Colon (tissue), 2 donors: ENCODE measurements at regions not wholly inside any gene's neighbourhood (a gene's known extent, or its start where the extent isn't known, plus 50 kb on each side); places are given as distances from the start of the nearest gene placed in this dataset.
A peak's percentile ranks its signal among the peaks of the same experiment; 100 is the strongest.
"Not testable (repeated sequence)": the region's sequence is repeated elsewhere in the genome, so short reads cannot be mapped to it uniquely, and the experiment has no call there.

Source experiments
- FAIRE-seq: peaks from 2 replicates; lab custom pipeline; 2012; peaks lifted over from hg19 to GRCh38; lab: Jason Lieb, UNC
- donor health status: control.
- donor health status: control.

DNA sequence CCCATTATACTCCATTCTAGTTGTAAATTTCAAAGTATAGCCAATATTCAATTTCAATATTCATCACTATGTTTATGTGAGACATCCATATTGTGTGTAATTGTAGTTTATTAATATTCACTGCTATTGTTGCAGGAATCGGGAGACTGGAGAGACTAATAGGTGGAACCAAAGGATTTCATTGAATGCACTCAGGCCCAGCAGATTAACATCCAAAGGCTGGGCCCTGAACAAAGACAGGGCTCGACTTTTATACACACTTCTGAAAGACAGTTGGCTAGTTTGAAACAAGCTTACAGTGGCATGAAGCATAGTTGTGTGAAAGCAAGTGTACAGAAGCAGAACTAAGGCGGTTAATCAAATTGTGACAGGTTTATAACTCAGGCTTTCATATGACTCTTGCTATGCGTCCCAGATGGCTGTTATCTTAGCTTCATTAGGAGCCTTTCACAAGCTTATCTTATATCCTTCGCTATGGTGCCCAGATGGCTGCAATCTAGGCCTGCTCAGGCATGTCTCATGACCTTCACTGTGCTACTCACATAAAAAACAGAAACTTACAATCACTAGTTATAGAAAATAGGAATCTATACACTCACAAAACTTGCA, 1038.8 kb upstream of the EPHA6 start:
- no peak for FAIRE-seq

DNA sequence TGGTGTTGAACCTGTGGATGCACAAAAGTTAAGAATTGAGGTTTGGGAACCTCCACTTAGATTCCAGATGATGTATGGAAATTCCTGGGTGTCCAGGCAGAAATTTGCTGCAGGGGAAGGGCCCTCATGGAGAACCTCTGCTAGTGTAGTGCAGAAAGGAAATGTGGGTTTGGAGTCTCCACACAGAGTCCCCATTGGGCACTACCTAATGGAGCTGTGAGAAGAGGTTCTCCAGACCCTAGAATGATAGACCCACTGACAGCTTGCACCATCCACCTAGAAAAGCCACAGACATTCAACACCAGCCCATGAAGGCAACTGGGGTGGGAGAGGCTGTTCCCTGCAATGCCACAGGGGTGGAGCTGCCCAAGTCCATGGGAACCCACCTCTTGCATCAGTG, 1032.8 kb upstream of the EPHA6 start:
- FAIRE-seq, result no peak

GRCh38 chr3:95789111-95789510, 1025.3 kb upstream of the EPHA6 start:
- no peak for FAIRE-seq

GRCh38 chr3:95797081-95797480, 1017.3 kb upstream of the EPHA6 start:
- FAIRE-seq, result no peak

DNA sequence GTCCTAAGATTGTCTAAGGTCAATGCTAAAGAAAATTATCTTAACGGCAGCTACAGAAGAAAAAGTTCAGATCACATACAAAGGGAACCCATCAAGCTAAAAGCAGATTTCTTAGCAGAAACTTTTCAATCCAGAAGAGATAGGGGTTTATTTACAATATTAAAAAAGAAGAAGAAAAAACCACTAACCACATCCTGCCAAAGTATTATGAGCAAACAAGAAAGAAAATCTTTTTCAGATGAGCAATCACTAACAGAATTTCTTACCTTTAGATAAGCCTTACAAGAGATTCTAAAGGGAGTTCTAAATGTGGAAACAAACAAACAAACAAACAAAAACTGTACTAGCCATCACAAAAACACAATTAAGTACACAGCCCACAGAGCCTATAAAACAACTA, 1015.8 kb upstream of the EPHA6 start:
- no peak for FAIRE-seq

GRCh38 chr3:95810462-95810861, 1003.9 kb upstream of the EPHA6 start:
- FAIRE-seq, result no peak

GRCh38 chr3:95813244-95813643, 1001.1 kb upstream of the EPHA6 start:
- no peak for FAIRE-seq

GRCh38 chr3:95815828-95816227, 998.6 kb upstream of the EPHA6 start:
- FAIRE-seq, result no peak

GRCh38 chr3:95826419-95826818, 988.0 kb upstream of the EPHA6 start:
- no peak for FAIRE-seq

DNA sequence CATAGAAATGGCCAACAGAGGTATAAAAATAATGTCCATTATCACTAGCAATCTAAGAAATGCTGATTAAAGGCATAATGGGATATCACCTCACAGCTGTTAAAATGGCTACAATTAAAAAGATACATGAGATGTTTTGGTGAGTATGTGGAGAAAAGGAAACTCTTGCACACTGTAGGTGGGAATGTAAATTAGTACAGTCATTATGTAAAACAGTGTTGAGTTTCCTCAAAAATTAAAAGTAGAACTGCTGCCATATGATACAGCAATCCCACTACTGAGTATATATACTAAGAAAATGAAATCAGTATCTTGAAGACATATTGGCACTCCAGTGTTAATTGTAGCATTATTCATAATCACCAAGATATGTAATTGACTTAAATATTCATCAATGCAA, 982.2 kb upstream of the EPHA6 start:
- FAIRE-seq, result no peak

- not testable (repeated sequence) for FAIRE-seq
Observed at GRCh38 chr3:95860628-95861027, 953.8 kb upstream of the EPHA6 start.

DNA sequence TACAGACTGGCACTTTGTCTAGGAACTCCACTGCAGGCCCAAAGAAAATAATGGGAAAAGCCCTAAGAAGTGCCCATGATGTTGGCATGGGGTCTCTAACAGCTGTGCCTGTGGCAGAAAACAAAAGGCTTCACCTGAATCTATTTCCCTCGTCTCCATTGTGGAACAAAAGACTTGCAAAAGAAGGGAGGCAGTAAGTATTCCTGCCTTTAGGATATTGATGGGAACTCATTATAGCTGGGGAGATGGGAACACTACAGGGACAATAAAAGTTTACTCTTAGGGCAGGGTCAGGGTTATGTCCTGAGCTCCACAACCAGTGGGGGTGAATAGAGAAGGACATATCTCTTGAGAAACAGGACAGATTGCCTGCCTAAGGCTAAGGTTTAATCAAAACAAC, 930.6 kb upstream of the EPHA6 start:
- FAIRE-seq, result no peak

- FAIRE-seq, result no peak
Observed at GRCh38 chr3:95886616-95887015, 927.8 kb upstream of the EPHA6 start.

GRCh38 chr3:95887114-95887513, 927.3 kb upstream of the EPHA6 start:
- FAIRE-seq, result no peak

GRCh38 chr3:95894820-95895219, 919.6 kb upstream of the EPHA6 start:
- FAIRE-seq, result no peak

- no peak for FAIRE-seq
Observed at GRCh38 chr3:95899494-95899893, 914.9 kb upstream of the EPHA6 start.

- no peak for FAIRE-seq
Observed at GRCh38 chr3:95899911-95900310, 914.5 kb upstream of the EPHA6 start.

DNA sequence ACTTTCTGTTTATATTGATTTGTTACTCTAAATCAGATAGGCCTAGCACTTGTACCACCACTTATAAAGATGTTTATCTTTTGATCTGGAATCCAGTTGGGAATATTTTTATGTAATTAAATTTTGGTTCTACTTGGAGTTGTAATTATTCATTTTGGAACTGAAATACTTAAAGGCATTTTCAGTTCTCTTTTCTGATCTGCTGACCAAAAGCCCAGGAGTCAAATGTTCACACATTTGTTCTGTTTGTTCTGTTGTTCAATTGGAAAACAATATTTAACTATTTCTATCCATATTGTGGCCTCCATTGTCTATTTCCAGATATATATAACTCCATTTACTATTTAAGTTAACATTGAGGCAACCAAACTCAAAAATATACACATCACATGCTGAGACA, 912.4 kb upstream of the EPHA6 start:
- FAIRE-seq, result no peak

- FAIRE-seq, result no peak
Observed at GRCh38 chr3:95905182-95905581, 909.2 kb upstream of the EPHA6 start.

DNA sequence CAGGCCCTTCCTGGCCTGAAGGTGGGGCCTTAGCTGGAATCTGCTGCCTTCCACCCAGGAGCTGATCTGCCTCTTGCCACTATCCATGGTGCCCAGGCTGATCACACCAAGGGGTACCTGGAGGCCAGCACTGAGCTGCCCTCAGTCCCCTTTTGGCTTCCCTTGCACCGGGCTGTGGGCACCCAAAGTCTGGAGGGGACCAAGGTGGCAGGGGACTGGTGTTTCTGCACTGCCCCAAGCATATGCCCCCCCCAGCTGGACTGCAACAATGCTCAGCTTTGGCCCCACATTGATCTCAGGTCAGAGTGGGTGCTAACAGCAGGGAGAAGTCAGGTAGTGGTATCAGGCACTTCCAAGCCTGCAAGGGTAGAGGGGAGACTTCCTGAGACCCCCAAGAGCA, 902.6 kb upstream of the EPHA6 start:
- FAIRE-seq, result no peak

- no peak for FAIRE-seq
Observed at GRCh38 chr3:95923496-95924210, 890.7 kb upstream of the EPHA6 start.

DNA sequence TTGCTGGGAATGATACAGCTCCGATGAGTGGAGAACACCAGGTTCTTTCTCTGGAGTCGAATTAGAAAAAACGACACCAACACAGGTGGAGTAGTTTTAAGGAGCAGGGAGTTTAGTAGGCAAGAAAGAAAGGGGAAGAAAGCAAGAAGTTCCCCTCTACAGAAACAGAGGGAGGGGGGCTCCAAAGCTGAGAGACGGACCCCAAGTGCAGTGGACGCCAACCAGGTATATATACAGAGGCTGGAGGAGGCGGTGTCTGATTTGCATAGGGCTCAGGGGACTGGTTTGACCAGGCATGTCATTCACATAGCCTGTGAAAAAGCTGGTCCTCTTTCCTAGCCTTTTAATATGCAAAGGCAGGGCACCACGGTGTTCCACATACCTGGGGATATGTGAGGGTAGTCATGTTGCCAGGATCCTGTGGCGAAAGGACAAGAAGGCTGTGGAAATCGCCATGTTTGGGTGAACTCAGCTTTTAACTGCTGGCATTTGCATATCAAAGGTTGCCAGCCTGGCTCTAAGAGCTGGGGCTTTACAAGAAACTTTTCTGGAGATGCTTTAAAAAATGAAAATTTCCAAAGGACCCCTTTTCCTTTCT, 887.4 kb upstream of the EPHA6 start:
- no peak for FAIRE-seq

- FAIRE-seq, result peak; percentile 78
Observed at GRCh38 chr3:95934181-95934580, 880.2 kb upstream of the EPHA6 start.
